ENCODE measurements at regions not wholly inside any gene's neighbourhood (a gene's known extent, or its start where the extent isn't known, plus 50 kb on each side); places are given as distances from the start of the nearest gene placed in this dataset.

DNA sequence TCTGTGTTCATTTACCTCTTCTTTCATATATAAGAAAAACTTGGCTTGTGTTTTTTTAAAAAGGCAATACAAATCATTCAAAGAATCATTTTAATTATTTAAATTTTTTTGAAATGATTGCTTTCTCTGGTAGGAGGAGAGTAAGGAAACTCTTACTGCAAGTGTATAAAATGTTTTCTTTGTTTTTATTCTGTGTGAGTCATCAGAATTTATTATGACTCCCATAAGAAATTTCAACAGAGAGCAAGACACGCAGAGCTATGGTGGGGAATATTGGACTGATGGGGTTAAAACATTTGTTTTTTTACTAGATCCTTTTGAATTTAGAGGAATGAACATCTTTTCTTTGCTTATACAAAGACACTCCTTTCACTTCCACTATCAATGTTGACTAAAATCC is 119.1 kb upstream of the ATXN7L3B start:
- H3K36me3 Mint-ChIP-seq (ENCODE audit: low read depth), result no peaks in the 10 kb centered on the region
- peaks cover 10% of the 10 kb centered on the region for H3K27me3 Mint-ChIP-seq
- H3K9me3 Mint-ChIP-seq, result no peaks in the 10 kb centered on the region
- H3K27ac Mint-ChIP-seq, result no peak overlapping the region
- H3K4me1 Mint-ChIP-seq, result no peaks in the 10 kb centered on the region
- ATAC-seq (replicated peaks), result no peak
- no peak overlapping the region for H3K4me3 Mint-ChIP-seq

- Mint-ChIP-seq H3K9me3 (peaks cover 3% of the 10 kb centered on the region), H3K27me3 (peaks cover 5% of the 10 kb centered on the region), H3K4me3 (no peak overlapping the region), H3K27ac (no peak overlapping the region), H3K36me3 (ENCODE audit: low read depth) (no peaks in the 10 kb centered on the region), H3K4me1 (no peaks in the 10 kb centered on the region)
- no peak for ATAC-seq (replicated peaks)
These were observed 112.9 kb upstream of the ATXN7L3B start for GRCh38 chr12:74424778-74425177.

DNA sequence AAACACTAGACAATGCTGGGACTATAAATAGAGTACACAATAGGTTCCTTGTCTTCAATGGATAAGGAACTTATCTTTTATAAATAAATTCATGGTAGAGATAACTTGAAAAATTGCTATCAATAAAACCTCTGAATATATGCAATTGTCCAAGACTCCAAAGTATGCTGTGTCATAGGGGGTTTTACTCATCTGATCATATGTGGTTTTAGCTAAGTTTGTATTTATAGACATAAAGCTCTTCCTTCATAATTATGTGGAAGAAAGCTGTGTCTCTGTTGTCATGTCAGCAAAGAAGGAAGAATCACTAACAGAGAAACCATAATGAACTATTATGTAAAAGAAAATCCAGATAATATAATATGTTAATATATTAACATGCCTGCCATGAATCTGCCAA is 111.5 kb upstream of the ATXN7L3B start:
- Mint-ChIP-seq H3K27ac (no peak overlapping the region), H3K4me1 (no peaks in the 10 kb centered on the region), H3K4me3 (no peak overlapping the region), H3K27me3 (peaks cover 5% of the 10 kb centered on the region), H3K9me3 (peaks cover 3% of the 10 kb centered on the region), H3K36me3 (ENCODE audit: low read depth) (no peaks in the 10 kb centered on the region)
- ATAC-seq (replicated peaks), result no peak

- H3K4me1 Mint-ChIP-seq, result no peaks in the 10 kb centered on the region
- peaks cover 3% of the 10 kb centered on the region for H3K9me3 Mint-ChIP-seq
- no peak overlapping the region for H3K27ac Mint-ChIP-seq
- no peaks in the 10 kb centered on the region for H3K36me3 Mint-ChIP-seq (ENCODE audit: low read depth)
- peaks cover 5% of the 10 kb centered on the region for H3K27me3 Mint-ChIP-seq
- no peak overlapping the region for H3K4me3 Mint-ChIP-seq
- no peak for ATAC-seq (replicated peaks)
These were observed 108.1 kb upstream of the ATXN7L3B start for GRCh38 chr12:74429535-74429934.

DNA sequence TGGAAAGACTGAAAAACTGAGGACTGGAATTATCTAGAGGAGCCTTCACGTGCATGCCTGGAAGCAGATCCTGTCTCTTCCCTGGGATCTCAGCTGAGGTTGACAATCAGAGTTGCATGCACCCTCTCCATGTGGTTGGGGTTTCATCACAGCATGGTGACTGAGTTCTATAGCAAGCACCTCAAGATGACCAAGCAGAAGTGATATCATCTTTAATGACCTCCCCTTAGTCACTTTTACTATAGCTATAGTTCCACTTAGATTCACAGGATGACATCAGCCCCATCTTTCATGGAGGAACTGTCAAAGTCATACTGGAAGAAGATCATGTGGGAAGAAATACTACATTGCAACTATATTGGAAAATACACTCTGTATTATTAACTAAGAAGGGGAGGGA is 105.8 kb upstream of the ATXN7L3B start:
- H3K9me3 Mint-ChIP-seq, result peaks cover 3% of the 10 kb centered on the region
- H3K36me3 Mint-ChIP-seq (ENCODE audit: low read depth), result no peaks in the 10 kb centered on the region
- H3K27me3 Mint-ChIP-seq, result peaks cover 5% of the 10 kb centered on the region
- H3K4me1 Mint-ChIP-seq, result no peaks in the 10 kb centered on the region
- H3K27ac Mint-ChIP-seq, result no peak overlapping the region
- H3K4me3 Mint-ChIP-seq, result no peak overlapping the region
- ATAC-seq (replicated peaks), result no peak

DNA sequence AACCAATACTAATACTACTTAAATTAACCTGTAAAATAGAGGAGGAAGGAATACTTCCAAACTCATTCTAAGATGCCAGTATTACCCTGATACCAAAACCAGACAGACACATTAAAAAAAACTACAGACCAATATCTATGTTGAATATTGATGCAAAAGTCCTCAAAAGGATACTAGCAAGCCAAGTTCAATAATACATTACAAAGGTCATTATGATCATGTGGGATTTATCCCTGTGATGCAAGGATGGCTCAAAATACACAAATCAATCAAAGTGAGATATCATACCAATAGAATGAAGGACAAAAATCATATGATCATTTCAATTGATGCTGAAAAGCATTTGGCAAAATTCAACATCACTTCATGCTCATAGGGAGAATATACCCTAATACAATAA is 97.2 kb upstream of the ATXN7L3B start:
- Mint-ChIP-seq H3K9me3 (no peaks in the 10 kb centered on the region), H3K36me3 (ENCODE audit: low read depth) (no peaks in the 10 kb centered on the region), H3K4me1 (no peaks in the 10 kb centered on the region), H3K27ac (no peak overlapping the region), H3K4me3 (no peak overlapping the region), H3K27me3 (peaks cover 16% of the 10 kb centered on the region)
- no peak for ATAC-seq (replicated peaks)

- Mint-ChIP-seq H3K4me1 (no peaks in the 10 kb centered on the region), H3K4me3 (no peak overlapping the region), H3K27me3 (peaks cover 16% of the 10 kb centered on the region), H3K9me3 (no peaks in the 10 kb centered on the region), H3K27ac (no peak overlapping the region), H3K36me3 (ENCODE audit: low read depth) (no peaks in the 10 kb centered on the region)
- ATAC-seq (replicated peaks), result no peak
These were observed 95.8 kb upstream of the ATXN7L3B start for GRCh38 chr12:74441872-74442271.

- H3K4me1 Mint-ChIP-seq, result no peaks in the 10 kb centered on the region
- ATAC-seq (replicated peaks), result no peak
- H3K27me3 Mint-ChIP-seq, result no peaks in the 10 kb centered on the region
These were observed 91.2 kb upstream of the ATXN7L3B start for GRCh38 chr12:74446466-74446865.

GRCh38 chr12:74449872-74450271 is 87.8 kb upstream of the ATXN7L3B start:
- H3K36me3 Mint-ChIP-seq (ENCODE audit: low read depth), result no peaks in the 10 kb centered on the region
- H3K4me3 Mint-ChIP-seq, result no peak overlapping the region
- H3K9me3 Mint-ChIP-seq, result no peaks in the 10 kb centered on the region
- no peaks in the 10 kb centered on the region for H3K27me3 Mint-ChIP-seq
- no peak overlapping the region for H3K27ac Mint-ChIP-seq
- no peak for ATAC-seq (replicated peaks)
- no peaks in the 10 kb centered on the region for H3K4me1 Mint-ChIP-seq

More at GRCh38 chr12:74446466-74446865, 91.2 kb upstream of the ATXN7L3B start:
- Mint-ChIP-seq H3K9me3 (no peaks in the 10 kb centered on the region), H3K27ac (no peak overlapping the region), H3K4me3 (no peak overlapping the region), H3K36me3 (ENCODE audit: low read depth) (no peaks in the 10 kb centered on the region)

DNA sequence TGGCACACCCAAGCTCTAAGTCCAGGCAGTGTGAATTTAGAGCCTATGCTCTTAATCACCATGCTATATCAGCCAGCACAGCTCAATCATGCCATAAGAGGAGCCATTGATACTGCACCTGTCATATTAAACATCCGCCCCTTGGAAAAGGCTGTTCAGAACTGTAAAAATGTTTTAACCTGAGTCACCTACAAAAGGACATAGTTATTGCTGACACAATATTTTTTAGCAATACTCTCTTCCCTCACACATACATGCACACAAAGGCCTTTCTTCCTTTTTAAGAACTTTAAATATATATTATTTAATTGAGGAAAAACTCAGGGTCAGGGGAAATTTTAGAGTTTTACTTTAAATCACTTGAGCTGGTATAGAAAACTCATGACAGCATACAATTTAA is 83.5 kb upstream of the ATXN7L3B start:
- peaks cover 3% of the 10 kb centered on the region for H3K27me3 Mint-ChIP-seq
- no peak overlapping the region for H3K27ac Mint-ChIP-seq

GRCh38 chr12:74455429-74455828 is 82.2 kb upstream of the ATXN7L3B start:
- H3K36me3 Mint-ChIP-seq (ENCODE audit: low read depth), result no peaks in the 10 kb centered on the region
- H3K4me3 Mint-ChIP-seq, result no peak overlapping the region
- H3K4me1 Mint-ChIP-seq, result no peaks in the 10 kb centered on the region
- H3K27me3 Mint-ChIP-seq, result peaks cover 3% of the 10 kb centered on the region
- ATAC-seq (replicated peaks), result no peak
- no peak overlapping the region for H3K27ac Mint-ChIP-seq
- no peaks in the 10 kb centered on the region for H3K9me3 Mint-ChIP-seq

More for the DNA sequence above, 83.5 kb upstream of the ATXN7L3B start:
- no peak for ATAC-seq (replicated peaks)
- Mint-ChIP-seq H3K36me3 (ENCODE audit: low read depth) (no peaks in the 10 kb centered on the region), H3K4me1 (no peaks in the 10 kb centered on the region), H3K4me3 (no peak overlapping the region), H3K9me3 (no peaks in the 10 kb centered on the region)

GRCh38 chr12:74456431-74456830 is 81.2 kb upstream of the ATXN7L3B start:
- no peak for ATAC-seq (replicated peaks)
- Mint-ChIP-seq H3K4me3 (no peak overlapping the region), H3K9me3 (no peaks in the 10 kb centered on the region), H3K4me1 (no peaks in the 10 kb centered on the region), H3K36me3 (ENCODE audit: low read depth) (no peaks in the 10 kb centered on the region), H3K27me3 (peaks cover 3% of the 10 kb centered on the region), H3K27ac (no peak overlapping the region)

- Mint-ChIP-seq H3K4me1 (no peaks in the 10 kb centered on the region), H3K36me3 (ENCODE audit: low read depth) (no peaks in the 10 kb centered on the region), H3K9me3 (no peaks in the 10 kb centered on the region), H3K27me3 (peaks cover 11% of the 10 kb centered on the region), H3K4me3 (no peak overlapping the region), H3K27ac (no peak overlapping the region)
- no peak for ATAC-seq (replicated peaks)
These were observed 69.2 kb upstream of the ATXN7L3B start for GRCh38 chr12:74468401-74468800.

DNA sequence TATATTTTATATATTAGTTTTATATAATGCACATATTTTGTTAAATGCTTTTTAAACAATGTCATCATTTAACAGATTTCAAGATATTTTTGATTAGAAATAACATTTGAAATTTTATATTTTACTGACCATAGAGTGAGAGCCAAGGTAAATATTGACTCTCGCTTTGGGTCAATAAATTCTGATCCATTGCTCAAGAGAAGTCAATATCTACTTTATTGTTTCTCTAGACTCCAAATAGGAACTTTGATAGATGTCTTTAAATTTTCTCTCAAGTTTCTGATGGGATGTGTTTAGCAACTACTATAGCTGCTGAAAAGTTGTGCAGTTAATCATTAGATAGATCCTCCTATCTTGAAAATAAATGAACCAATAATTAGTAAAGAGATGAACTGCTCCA is 61.4 kb upstream of the ATXN7L3B start:
- Mint-ChIP-seq H3K4me3 (no peak overlapping the region), H3K36me3 (ENCODE audit: low read depth) (no peaks in the 10 kb centered on the region)

DNA sequence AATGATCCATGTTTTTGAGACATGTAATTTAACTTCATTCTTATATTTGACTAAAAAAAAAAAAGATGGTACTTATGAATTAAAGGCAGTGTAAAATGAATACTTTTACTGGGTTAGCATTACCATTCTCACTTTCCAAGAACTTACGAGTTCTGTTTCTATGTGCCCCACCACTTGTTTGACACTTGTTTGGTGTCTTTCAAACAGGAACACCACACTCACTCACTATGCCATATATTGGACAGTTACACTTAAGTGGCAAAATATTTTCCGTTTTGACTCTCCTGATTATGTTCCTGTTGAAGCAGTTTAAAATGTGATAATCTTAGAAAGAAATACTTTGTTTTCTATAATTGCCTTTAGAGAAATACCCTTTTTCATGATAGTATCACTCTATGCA is 56.6 kb upstream of the ATXN7L3B start:
- no peaks in the 10 kb centered on the region for H3K9me3 Mint-ChIP-seq
- no peak overlapping the region for H3K27ac Mint-ChIP-seq
- no peaks in the 10 kb centered on the region for H3K27me3 Mint-ChIP-seq
- ATAC-seq (replicated peaks), result no peak
- H3K36me3 Mint-ChIP-seq (ENCODE audit: low read depth), result no peaks in the 10 kb centered on the region
- H3K4me3 Mint-ChIP-seq, result no peak overlapping the region
- H3K4me1 Mint-ChIP-seq, result no peaks in the 10 kb centered on the region

More for the DNA sequence above, 61.4 kb upstream of the ATXN7L3B start:
- Mint-ChIP-seq H3K27me3 (no peaks in the 10 kb centered on the region), H3K4me1 (no peaks in the 10 kb centered on the region), H3K9me3 (no peaks in the 10 kb centered on the region), H3K27ac (no peak overlapping the region)
- no peak for ATAC-seq (replicated peaks)

GRCh38 chr12:74482115-74482514 is 55.5 kb upstream of the ATXN7L3B start:
- H3K9me3 Mint-ChIP-seq, result no peaks in the 10 kb centered on the region
- H3K4me1 Mint-ChIP-seq, result no peaks in the 10 kb centered on the region
- no peak overlapping the region for H3K4me3 Mint-ChIP-seq
- no peak overlapping the region for H3K27ac Mint-ChIP-seq
- ATAC-seq (replicated peaks), result no peak
- no peaks in the 10 kb centered on the region for H3K36me3 Mint-ChIP-seq (ENCODE audit: low read depth)
- H3K27me3 Mint-ChIP-seq, result no peaks in the 10 kb centered on the region
